ENCODE measurements at regions not wholly inside any gene's neighbourhood (a gene's known extent, or its start where the extent isn't known, plus 50 kb on each side); places are given as distances from the start of the nearest gene placed in this dataset.

DNA sequence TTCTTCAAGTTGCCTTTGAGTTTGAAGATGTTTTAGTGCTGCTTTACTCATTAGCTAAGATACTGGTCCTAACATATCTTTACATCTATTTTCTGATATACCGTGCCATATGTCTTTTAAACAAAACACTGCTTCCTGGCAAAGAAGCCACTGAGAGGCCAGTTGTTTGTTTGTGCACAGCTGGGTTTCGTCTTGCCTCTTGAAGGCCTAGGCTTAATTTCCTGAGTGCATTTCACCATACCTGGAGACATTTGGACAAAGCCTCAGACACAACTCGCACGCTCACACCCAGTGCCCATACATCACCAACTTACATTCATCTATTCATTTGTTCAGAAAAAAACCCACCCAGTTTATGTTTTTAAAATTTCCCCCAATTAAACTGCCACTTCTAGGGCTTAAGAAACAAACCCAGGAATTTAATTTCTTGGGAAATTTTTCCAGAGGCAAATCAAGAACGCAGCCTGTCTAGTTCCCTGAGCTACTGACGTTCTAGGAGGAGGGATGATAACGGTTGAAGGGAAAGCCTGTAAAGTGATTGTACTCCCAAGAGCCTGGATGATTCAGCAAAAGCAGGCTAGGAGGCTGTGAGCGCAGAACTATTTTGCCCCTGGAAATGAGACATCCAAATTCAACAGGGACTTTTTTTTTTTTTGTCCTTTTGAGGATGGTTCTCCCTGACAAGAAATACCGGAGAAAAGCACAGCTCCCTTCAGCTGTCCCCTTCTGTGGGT is 77.7 kb downstream of the OLIG3 start:
- no peaks in the 10 kb centered on the region for H3K9me3 ChIP-seq (ENCODE audit: low read depth, low read length)
- H3K36me3 ChIP-seq (ENCODE audit: insufficient read depth, low read length): no peaks in the 10 kb centered on the region
- TF ChIP-seq POLR2AphosphoS5 (IDR thresholded peaks at IDR 0.05; ENCODE audit: borderline replicate concordance, low read depth, low read length) (no peak), EZH2 (IDR thresholded peaks at IDR 0.05) (no peak), FOXP2 (optimal IDR thresholded peaks at IDR 0.05; ENCODE audit: control extremely low read depth, extremely low read length, insufficient read depth) (no peak)
- DNase-seq (ENCODE audit: low read depth, low spot score): no peak
- 0 out of 2 replicates have a peak overlapping the region, but pooled peaks have one; percentile 7 for H3K4me3 ChIP-seq
- peak overlapping the region; percentile 61 for H3K27ac ChIP-seq
- H3K9ac ChIP-seq (ENCODE audit: insufficient read length): no peak overlapping the region

DNA sequence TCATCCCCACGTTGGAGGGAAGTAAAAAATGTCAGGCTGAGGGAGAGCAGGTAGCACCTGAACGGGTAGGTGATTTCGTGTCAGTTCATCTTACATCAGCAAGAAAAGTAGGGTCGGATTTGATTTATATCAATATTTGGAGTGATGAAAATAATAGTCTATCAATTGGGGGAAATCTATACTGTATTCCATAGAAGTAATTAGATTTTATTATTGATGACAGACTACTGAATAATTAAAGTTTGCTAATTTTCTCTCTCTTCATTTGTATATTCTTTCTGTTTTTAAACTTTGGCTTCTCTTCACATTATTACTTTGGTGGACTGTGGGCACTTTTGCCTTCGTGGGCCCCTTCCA is 78.4 kb downstream of the OLIG3 start:
- Histone ChIP-seq H3K27ac (no peak overlapping the region), H3K4me3 (no peak overlapping the region), H3K9me3 (ENCODE audit: low read depth, low read length) (no peaks in the 10 kb centered on the region), H3K9ac (ENCODE audit: insufficient read length) (no peak overlapping the region), H3K36me3 (ENCODE audit: insufficient read depth, low read length) (no peaks in the 10 kb centered on the region)
- no peak for TF ChIP-seq POLR2AphosphoS5 (IDR thresholded peaks at IDR 0.05; ENCODE audit: borderline replicate concordance, low read depth, low read length)
- TF ChIP-seq FOXP2 (optimal IDR thresholded peaks at IDR 0.05; ENCODE audit: control extremely low read depth, extremely low read length, insufficient read depth): no peak
- no peak for TF ChIP-seq EZH2 (IDR thresholded peaks at IDR 0.05)
- DNase-seq (ENCODE audit: low read depth, low spot score): no peak

DNA sequence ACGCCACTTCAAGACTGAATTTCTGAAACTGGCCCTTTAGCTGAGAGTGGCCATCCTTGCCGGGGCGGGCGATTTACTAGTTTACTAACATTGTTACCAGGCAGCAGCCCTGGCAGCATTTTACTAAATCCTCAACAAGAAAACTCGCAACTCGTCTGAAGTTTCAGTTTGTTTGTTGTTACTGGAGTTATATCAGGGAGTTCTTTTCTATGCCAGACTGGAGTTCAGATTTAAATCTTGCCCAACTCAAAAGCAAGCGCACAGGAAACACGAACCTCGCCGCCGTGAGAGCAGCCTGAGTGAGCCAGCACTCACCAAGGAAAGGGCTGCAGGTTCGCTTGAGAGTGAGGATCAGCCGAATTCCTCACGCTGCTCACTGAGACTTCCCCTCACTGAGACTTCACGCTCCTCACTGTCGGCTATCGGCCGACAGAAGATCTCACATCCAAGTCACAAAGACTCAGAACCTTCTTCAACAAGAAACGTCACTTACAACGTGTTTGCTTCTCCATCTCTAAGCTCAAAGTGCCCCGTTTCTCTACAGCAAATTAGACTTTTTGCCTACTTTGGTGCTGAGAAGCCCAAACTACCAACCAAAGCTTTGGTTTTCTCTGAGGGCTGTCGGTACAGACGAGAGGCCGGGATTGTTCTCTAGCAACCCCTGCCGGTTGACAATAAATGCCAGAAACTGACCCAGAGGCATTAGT is 78.9 kb downstream of the OLIG3 start:
- no peak overlapping the region for H3K27ac ChIP-seq
- TF ChIP-seq FOXP2 (optimal IDR thresholded peaks at IDR 0.05; ENCODE audit: control extremely low read depth, extremely low read length, insufficient read depth) (no peak), POLR2AphosphoS5 (IDR thresholded peaks at IDR 0.05; ENCODE audit: borderline replicate concordance, low read depth, low read length) (no peak), EZH2 (IDR thresholded peaks at IDR 0.05) (no peak)
- no peaks in the 10 kb centered on the region for H3K36me3 ChIP-seq (ENCODE audit: insufficient read depth, low read length)
- H3K9me3 ChIP-seq (ENCODE audit: low read depth, low read length): no peaks in the 10 kb centered on the region
- H3K9ac ChIP-seq (ENCODE audit: insufficient read length): no peak overlapping the region
- no peak for DNase-seq (ENCODE audit: low read depth, low spot score)
- H3K4me3 ChIP-seq: no peak overlapping the region

- no peak for TF ChIP-seq EZH2 (IDR thresholded peaks at IDR 0.05)
- no peak for TF ChIP-seq POLR2AphosphoS5 (IDR thresholded peaks at IDR 0.05; ENCODE audit: borderline replicate concordance, low read depth, low read length)
- no peak for TF ChIP-seq FOXP2 (optimal IDR thresholded peaks at IDR 0.05; ENCODE audit: control extremely low read depth, extremely low read length, insufficient read depth)
- Histone ChIP-seq H3K9ac (ENCODE audit: insufficient read length) (no peak overlapping the region), H3K4me3 (no peak overlapping the region), H3K27ac (no peak overlapping the region), H3K9me3 (ENCODE audit: low read depth, low read length) (no peaks in the 10 kb centered on the region), H3K36me3 (ENCODE audit: insufficient read depth, low read length) (no peaks in the 10 kb centered on the region)
- no peak for DNase-seq (ENCODE audit: low read depth, low spot score)
Observed at GRCh38 chr6:137414599-137414998, 79.6 kb downstream of the OLIG3 start.

GRCh38 chr6:137413482-137413881 is 80.7 kb downstream of the OLIG3 start:
- no peak for TF ChIP-seq POLR2AphosphoS5 (IDR thresholded peaks at IDR 0.05; ENCODE audit: borderline replicate concordance, low read depth, low read length)
- no peak for TF ChIP-seq FOXP2 (optimal IDR thresholded peaks at IDR 0.05; ENCODE audit: control extremely low read depth, extremely low read length, insufficient read depth)
- no peak for TF ChIP-seq EZH2 (IDR thresholded peaks at IDR 0.05)
- H3K9ac ChIP-seq (ENCODE audit: insufficient read length): no peak overlapping the region
- no peak overlapping the region for H3K4me3 ChIP-seq
- no peaks in the 10 kb centered on the region for H3K36me3 ChIP-seq (ENCODE audit: insufficient read depth, low read length)
- H3K9me3 ChIP-seq (ENCODE audit: low read depth, low read length): no peaks in the 10 kb centered on the region
- no peak for DNase-seq (ENCODE audit: low read depth, low spot score)
- H3K27ac ChIP-seq: no peak overlapping the region

DNA sequence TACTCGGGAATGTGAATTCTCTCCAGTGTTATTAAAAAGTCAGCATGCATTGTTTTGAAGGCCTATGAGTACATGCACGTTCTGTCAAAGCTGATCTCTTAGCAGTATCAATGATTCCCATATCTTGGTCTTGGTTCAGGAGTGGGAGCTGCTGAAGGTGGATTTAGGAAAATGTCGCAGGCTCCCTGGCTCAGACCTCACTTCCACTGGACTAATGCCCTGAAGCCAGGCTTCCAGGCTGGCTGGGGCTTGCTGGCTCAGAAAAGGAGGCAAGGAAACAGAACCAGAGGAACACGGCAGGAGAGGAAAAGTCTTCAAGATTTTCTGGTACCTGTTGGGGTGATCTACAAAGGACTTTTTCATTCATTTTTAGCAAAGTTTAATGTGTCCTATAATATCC is 81.6 kb downstream of the OLIG3 start:
- H3K9me3 ChIP-seq (ENCODE audit: low read depth, low read length): no peaks in the 10 kb centered on the region
- no peak overlapping the region for H3K4me3 ChIP-seq
- DNase-seq (ENCODE audit: low read depth, low spot score): no peak
- TF ChIP-seq FOXP2 (optimal IDR thresholded peaks at IDR 0.05; ENCODE audit: control extremely low read depth, extremely low read length, insufficient read depth) (no peak), EZH2 (IDR thresholded peaks at IDR 0.05) (no peak), POLR2AphosphoS5 (IDR thresholded peaks at IDR 0.05; ENCODE audit: borderline replicate concordance, low read depth, low read length) (no peak)
- H3K36me3 ChIP-seq (ENCODE audit: insufficient read depth, low read length): no peaks in the 10 kb centered on the region
- H3K27ac ChIP-seq: no peak overlapping the region
- H3K9ac ChIP-seq (ENCODE audit: insufficient read length): no peak overlapping the region

DNA sequence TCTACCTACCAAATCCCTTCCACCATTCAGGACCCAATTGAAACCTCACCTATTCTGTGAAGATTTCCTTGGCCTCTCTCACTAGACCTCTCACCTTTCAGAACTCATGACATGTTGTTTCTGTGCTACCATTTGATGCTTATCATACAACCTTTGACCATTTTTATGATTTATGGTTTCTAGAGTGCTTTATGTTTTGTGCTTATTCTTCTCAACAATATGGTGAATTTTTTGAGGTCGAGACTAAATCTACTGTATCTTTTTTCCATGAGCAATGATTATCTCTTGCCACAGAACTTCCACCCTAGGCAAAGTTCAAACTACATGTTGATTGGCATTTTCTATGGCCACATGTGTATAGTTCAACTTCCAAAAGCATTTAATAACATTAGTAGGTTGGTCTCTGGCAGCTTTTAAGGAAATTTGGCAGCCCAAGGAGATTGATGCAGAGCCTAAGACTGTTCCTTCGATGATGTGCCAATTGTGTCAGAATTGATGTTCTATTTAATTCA is 84.9 kb downstream of the OLIG3 start:
- TF ChIP-seq FOXP2 (optimal IDR thresholded peaks at IDR 0.05; ENCODE audit: control extremely low read depth, extremely low read length, insufficient read depth) (no peak), EZH2 (IDR thresholded peaks at IDR 0.05) (no peak), POLR2AphosphoS5 (IDR thresholded peaks at IDR 0.05; ENCODE audit: borderline replicate concordance, low read depth, low read length) (no peak)
- no peak for DNase-seq (ENCODE audit: low read depth, low spot score)
- H3K9me3 ChIP-seq (ENCODE audit: low read depth, low read length): no peaks in the 10 kb centered on the region
- no peaks in the 10 kb centered on the region for H3K36me3 ChIP-seq (ENCODE audit: insufficient read depth, low read length)
- H3K9ac ChIP-seq (ENCODE audit: insufficient read length): no peak overlapping the region
- no peak overlapping the region for H3K27ac ChIP-seq
- H3K4me3 ChIP-seq: no peak overlapping the region

DNA sequence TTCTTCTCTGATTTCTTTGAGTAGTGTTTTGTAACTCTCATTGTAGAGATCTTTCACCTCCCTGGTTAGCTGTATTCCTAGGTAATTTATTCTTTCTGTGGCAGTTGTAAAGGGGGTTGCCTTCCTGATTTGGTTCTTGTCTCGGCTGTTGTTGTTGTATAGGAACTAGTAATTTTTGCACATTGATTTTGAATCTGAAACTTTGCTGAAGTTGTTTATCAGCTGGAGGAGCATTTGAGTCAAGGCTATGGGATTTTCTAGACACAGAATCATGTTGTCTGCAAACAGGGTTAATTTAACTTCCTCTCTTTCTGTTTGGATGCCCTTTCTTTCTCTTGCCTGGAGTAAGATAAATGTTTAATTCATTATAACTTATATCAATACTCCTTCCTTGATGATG is 86.4 kb downstream of the OLIG3 start:
- no peak for TF ChIP-seq FOXP2 (optimal IDR thresholded peaks at IDR 0.05; ENCODE audit: control extremely low read depth, extremely low read length, insufficient read depth)
- no peak for TF ChIP-seq POLR2AphosphoS5 (IDR thresholded peaks at IDR 0.05; ENCODE audit: borderline replicate concordance, low read depth, low read length)
- no peak for TF ChIP-seq EZH2 (IDR thresholded peaks at IDR 0.05)
- H3K9ac ChIP-seq (ENCODE audit: insufficient read length): no peak overlapping the region
- no peak overlapping the region for H3K4me3 ChIP-seq
- H3K36me3 ChIP-seq (ENCODE audit: insufficient read depth, low read length): no peaks in the 10 kb centered on the region
- H3K27ac ChIP-seq: no peak overlapping the region
- H3K9me3 ChIP-seq (ENCODE audit: low read depth, low read length): no peaks in the 10 kb centered on the region
- no peak for DNase-seq (ENCODE audit: low read depth, low spot score)
